IMR-90 (cell line): ENCODE measurements at regions not wholly inside any gene's neighbourhood (a gene's known extent, or its start where the extent isn't known, plus 50 kb on each side); places are given as distances from the start of the nearest gene placed in this dataset.

Source experiments
- CTCF ChIP-seq: conservative IDR thresholded peaks from 2 replicates; pipeline ENCODE4 v1.5.1; 2012; ENCODE audit warnings: mild to moderate bottlenecking, low read depth, low read length, improper control_type of control experiment
- MAFK ChIP-seq: IDR thresholded peaks from 2 replicates; pipeline ENCODE4 v1.6.1; 2012; ENCODE audit warnings: low read depth, low read length, improper control_type of control experiment
- MXI1 ChIP-seq: IDR thresholded peaks from 2 replicates; pipeline ENCODE4 v1.6.1; 2012; ENCODE audit warnings: low read depth, mild to moderate bottlenecking, low read length, moderate library complexity, borderline replicate concordance
- POLR2A ChIP-seq: IDR thresholded peaks from 2 replicates; pipeline ENCODE4 v1.6.1; 2012; ENCODE audit warnings: mild to moderate bottlenecking, low read depth, low read length
- RAD21 ChIP-seq: IDR thresholded peaks from 2 replicates; pipeline ENCODE4 v1.6.1; 2012; ENCODE audit warnings: low read length, improper control_type of control experiment
- SMC3 ChIP-seq: fragments of 150-350 bp; IDR thresholded peaks from 2 replicates; pipeline ENCODE4 v1.6.1; 2016; ENCODE audit warnings: low read depth, mild to moderate bottlenecking, antibody characterized with exemption, low read length, moderate library complexity
- TF ChIP-seq, protein P1 (sequence below): fragments of 150-350 bp; IDR thresholded peaks from 2 replicates; pipeline ENCODE4 v1.6.1; 2017; ENCODE audit warnings: mild to moderate bottlenecking, antibody characterized with exemption, low read length, low read depth

- no peak for TF ChIP-seq CTCF
- TF ChIP-seq SMC3: no peak
- TF ChIP-seq, protein P1, sequence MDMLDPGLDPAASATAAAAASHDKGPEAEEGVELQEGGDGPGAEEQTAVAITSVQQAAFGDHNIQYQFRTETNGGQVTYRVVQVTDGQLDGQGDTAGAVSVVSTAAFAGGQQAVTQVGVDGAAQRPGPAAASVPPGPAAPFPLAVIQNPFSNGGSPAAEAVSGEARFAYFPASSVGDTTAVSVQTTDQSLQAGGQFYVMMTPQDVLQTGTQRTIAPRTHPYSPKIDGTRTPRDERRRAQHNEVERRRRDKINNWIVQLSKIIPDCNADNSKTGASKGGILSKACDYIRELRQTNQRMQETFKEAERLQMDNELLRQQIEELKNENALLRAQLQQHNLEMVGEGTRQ: no peak
- TF ChIP-seq POLR2A: no peak
- TF ChIP-seq MXI1: no peak
- TF ChIP-seq RAD21: no peak
- TF ChIP-seq MAFK: no peak
These were observed 100.3 kb upstream of the DDIT4L start for GRCh38 chr4:100290585-100290984.
